Neural progenitor cell (in vitro differentiated cells): ENCODE measurements at regions not wholly inside any gene's neighbourhood (a gene's known extent, or its start where the extent isn't known, plus 50 kb on each side); places are given as distances from the start of the nearest gene placed in this dataset.

Experiments
- EZH2 ChIP-seq: fragments of 200-600 bp; sonication (generic); IDR thresholded peaks from 2 replicates; pipeline ENCODE4 v1.6.1; 2017; ENCODE audit warnings: antibody characterized with exemption, mild to moderate bottlenecking, moderate library complexity
- EZH2phosphoT487 ChIP-seq: fragments of 200-600 bp; sonication (generic); IDR thresholded peaks from 2 replicates; pipeline ENCODE4 v1.6.1; 2017; ENCODE audit warnings: antibody characterized with exemption
- TF ChIP-seq, protein P1 (sequence below): fragments of 200-600 bp; sonication (generic); IDR thresholded peaks from 2 replicates; pipeline ENCODE4 v1.5.1; 2017; ENCODE audit warnings: antibody characterized with exemption, mild to moderate bottlenecking

GRCh38 chr13:76471486-76471885, 414.7 kb downstream of the KCTD12 start:
- TF ChIP-seq EZH2phosphoT487 (no peak), EZH2 (no peak)
- TF ChIP-seq, protein P1, sequence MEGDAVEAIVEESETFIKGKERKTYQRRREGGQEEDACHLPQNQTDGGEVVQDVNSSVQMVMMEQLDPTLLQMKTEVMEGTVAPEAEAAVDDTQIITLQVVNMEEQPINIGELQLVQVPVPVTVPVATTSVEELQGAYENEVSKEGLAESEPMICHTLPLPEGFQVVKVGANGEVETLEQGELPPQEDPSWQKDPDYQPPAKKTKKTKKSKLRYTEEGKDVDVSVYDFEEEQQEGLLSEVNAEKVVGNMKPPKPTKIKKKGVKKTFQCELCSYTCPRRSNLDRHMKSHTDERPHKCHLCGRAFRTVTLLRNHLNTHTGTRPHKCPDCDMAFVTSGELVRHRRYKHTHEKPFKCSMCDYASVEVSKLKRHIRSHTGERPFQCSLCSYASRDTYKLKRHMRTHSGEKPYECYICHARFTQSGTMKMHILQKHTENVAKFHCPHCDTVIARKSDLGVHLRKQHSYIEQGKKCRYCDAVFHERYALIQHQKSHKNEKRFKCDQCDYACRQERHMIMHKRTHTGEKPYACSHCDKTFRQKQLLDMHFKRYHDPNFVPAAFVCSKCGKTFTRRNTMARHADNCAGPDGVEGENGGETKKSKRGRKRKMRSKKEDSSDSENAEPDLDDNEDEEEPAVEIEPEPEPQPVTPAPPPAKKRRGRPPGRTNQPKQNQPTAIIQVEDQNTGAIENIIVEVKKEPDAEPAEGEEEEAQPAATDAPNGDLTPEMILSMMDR = no peak
